ENCODE measurements at regions not wholly inside any gene's neighbourhood (a gene's known extent, or its start where the extent isn't known, plus 50 kb on each side); places are given as distances from the start of the nearest gene placed in this dataset.

DNA sequence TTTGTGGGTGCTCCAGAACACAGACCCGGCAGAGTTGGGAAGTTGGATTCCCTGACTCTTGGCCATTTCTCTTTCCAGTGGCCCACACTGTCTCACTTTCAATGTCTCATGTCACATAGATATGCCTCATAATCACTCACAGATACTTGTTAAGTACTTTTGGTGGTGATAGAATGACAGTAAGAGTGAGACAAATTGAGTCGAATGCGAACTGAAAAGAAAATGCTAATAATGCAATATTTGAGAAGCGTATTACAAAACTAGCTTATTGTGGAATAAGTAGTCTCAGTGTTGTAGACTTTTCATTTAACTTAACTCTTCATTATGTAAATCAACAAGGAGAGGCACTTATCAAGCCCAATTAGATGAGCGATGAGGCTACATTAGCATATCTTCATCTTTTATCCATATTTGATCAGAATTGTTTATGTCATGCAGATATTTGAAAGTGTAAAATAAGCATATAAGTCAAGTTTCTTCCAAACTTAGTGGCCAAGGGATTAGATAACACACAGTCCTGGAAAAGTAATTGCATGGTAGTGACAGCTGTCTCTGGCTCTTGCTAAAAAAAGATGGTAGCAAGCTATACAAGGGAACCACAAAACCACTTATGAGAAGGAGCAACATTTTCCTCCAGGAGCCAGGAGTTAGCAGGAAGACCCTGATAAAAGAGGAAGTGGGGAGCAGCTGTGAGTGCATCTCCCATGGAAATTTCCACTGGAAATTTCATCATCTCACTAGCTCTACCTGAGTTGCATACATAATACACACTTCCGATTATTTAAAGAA is 243.6 kb downstream of the ARRDC4 start:
- DNase-seq = no peak

DNA sequence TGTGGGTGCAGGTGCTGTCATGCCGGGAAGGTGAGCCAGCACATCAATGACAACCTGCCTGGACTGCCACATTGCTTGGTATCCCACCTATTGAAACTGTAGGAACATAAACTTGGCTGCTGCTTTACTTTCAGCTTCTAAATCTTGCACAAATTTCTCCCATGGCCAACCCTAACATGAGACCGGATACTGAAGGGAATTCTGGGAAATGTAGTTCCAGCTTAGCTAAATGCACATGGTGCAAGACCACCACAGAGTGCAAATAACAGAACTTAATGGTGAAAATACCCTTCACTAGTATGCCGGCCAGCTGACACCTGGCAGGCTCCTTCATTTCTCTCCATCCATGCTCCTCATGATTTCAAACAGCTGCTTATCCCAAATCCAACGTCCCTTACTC is 247.4 kb downstream of the ARRDC4 start:
- DNase-seq = no peak

DNA sequence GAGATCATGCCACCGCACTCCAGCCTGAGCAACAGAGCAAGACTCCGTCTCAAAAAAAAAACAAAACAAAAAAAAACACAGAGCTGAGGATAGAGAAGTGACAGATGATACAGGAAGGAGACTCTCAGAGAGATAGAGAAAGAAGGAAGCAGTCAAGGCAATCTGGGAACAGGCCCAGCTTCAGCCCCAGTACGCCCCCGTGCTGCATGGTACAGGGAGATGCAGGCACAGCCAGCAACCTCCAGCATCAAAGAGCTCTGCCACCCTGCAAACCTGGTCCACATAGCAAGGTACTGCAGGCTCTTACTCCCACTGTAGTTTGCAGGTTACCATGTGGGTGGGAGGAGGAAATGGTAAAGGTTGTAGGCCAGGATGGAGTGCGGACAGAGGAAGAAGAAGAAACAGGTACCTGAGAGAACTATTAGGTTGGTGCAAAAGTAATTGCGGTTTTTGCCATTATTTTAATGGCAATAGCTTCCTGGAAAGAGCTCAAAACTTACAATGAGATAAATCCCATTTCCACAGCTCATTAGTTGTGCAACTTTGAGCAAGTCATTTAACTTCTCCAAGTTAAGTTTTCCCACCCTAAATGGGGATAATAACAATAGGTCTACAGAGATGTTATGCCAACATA is 253.0 kb downstream of the ARRDC4 start:
- no peak for DNase-seq

DNA sequence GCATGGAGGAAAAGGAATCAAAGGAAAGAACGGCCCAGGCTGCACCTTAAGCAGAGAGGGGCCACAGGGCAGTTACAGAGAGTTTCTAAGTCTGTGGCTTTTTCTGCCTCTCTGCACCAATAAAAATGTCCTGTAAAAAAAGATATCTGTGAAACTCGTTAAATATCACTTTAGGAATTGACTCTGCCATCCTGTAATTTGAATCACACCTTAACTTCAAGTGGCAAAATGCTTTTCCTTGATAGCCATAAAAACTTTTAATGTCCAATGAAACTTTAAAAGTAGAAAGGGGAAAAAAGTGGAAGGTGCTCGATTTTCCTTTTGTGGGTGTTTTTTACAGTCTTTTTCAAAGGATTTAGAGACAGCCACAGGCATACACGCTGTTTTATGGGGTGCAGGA is 255.7 kb downstream of the ARRDC4 start:
- no peak for DNase-seq

DNA sequence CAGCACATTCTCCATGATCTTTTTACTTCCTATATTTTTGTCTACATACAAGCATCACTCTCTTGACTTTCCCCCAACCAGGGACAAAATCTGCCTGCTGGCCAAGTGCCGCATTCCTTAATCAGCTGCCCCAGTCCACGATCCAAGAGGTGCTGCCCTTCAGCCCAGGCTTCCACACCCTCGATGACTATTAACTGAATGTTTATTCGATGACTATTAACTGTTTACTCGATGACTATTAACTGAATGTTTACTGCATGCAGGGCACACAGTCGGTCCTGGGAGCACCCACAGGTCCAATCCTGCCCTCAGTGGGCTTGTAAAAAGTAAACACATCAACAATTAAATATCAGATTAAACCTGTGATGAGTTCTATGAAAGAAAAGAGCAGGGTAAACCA is 256.9 kb downstream of the ARRDC4 start:
- DNase-seq = no peak

DNA sequence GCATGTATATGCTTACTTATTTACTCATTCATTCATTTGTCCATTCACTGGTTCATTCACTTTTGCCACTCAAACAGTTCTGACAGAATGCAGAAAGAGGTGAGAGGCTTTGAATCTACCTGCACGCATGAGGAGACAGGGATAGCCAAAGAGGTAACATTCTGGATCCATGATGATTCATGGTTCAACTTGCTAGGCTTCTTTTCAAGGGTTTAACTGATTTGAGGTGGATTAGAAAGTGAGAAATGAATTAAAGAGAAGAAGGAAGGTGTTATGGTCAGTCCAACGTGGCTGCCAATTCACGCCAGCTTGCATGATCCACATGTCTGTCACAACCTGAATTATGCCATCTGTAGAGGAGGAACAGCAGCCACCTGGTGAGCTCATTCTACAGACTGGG is 260.6 kb downstream of the ARRDC4 start:
- no peak for DNase-seq

DNA sequence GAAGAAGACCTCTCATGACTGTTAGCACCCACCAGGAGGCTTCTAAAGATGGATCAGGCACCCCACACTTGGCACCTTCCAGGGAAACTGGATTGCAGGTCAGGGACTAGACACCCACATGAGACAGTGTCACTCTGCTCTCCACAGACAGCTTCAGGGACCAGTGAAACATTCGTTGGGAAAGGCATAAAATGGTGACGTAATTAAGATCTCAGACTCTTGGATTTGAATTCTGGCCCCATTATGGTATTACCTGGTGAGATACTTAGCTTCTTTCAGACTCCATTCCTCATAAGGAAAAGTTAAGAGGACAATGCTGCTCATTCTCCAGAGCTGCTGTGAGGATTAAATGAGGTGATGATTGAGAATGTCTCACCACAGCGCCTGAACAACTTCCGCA is 261.1 kb downstream of the ARRDC4 start:
- DNase-seq = no peak

DNA sequence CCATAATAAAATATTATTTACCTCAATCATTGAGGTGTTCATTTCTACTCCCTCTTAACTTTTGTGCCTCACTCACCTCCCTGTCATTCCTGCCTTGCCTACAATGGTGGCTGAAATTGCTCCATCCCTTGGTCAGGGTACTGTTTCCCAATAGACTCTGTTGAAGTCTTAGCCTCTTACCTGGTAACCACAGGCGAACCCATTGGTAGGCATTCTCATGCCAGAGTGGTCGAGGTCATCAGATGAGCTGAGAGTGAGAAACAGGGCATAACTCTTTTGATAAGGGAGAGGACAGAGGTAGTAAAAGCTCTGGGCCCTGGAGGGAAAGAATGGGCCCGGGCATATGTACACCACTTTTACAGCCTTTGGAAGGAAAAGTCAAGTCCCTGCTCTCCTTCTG is 265.6 kb downstream of the ARRDC4 start:
- DNase-seq = no peak

DNA sequence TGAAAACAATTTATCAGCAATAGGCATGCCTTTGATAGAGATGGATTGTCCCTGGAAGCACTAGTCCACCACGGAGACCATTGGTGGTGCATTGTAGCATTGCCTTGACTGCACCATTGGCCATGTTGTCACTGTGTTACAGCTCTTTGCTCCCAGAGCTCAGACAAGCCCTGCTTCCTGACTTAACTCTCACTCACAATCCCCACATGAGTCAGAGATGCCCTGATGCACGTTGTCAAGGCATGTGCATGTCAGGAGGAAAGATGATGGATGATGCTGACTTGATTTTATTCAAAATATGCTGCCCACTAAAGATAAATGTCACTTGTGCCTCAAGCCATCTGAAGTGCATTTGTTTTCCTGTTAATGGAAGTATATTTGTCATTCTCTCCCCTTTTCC is 266.1 kb downstream of the ARRDC4 start:
- DNase-seq = no peak

DNA sequence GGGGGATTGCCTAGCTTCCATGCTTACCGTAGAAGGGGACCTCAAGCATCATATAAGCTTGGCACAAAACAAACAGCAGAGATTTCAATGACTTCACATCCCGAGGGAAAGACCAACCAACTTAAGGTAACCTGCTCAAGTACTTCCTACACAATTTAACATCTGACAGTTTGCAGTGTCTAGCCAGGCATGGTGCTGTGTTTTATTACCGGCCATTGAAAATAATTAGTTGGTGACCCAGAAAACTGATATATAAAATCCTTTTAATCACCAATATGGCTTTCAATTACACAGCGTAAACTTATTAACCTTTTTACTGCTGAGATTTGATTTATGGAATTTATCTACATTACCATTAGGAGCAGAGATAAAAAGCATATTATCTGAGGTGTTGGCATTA is 268.3 kb downstream of the ARRDC4 start:
- DNase-seq = no peak

DNA sequence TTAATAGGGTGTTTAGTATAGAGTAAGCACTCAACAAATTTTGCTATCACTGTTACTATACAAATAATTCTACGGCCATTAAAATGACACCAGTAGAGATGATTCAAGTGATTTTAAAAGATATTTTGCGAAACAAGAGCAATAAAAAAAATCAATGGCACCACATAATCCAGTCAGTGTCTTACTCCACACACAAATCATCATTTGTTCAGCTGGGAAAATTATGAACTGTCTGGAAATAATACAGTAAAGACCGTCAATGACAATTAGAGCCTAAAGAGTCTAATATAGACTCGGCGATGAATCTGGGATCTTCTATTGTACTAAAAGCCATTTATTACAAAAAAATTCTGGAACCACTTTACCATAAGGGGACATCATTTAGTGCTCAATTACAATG is 270.5 kb downstream of the ARRDC4 start:
- DNase-seq = no peak

DNA sequence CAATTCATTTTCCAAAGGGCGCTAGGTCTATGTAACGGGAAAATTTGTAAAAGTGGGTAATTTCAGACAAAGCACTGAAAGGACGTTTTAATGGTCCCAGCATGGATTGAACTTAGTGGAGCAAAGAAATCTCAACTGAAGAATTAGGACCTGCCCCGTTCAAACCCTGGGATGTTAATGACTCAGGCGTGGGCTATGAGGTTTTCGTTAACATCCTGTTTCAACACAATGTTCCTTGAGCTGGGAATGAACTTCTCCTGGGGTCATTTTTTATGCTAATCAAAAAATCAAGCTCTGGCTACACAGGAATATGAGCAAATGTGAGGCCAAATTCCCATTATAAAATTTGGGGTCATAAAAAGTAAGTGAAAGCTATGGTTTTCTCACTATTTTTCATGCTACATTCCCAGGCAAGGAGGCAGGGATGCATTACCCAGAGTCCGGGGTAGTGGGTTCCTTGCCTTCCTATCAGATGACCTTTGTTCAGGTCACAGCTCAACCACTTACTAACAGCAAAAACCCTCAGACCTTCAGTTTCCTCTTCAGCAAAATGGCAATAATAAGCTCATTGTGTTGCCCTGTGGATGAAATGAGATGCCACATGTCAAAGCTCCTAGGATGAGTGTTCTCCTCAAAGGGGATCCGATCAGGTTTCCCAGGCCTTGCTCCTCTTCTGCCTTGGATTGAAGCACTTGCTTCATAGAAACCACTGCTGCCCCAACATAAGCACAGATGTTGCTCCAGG is 271.4 kb downstream of the ARRDC4 start:
- no peak for DNase-seq

DNA sequence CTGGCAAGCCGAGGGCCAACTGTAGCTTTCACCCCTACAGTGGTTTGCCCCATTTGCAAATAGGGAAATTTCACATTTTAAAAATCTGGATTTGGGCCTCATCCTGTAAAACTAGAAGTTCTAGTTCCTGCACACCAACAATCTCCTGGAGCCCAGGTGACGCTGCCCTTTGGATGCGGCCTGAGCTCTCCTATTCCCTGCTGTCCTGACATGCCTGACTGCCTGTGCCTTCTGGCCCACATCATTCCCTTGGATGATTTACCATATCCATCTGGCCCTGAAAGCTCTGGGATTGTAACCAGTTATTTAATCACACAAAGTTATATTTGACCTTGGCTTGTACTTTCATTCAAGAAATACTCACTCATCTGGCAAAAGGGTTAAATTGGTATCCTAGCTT is 272.3 kb downstream of the ARRDC4 start:
- no peak for DNase-seq

DNA sequence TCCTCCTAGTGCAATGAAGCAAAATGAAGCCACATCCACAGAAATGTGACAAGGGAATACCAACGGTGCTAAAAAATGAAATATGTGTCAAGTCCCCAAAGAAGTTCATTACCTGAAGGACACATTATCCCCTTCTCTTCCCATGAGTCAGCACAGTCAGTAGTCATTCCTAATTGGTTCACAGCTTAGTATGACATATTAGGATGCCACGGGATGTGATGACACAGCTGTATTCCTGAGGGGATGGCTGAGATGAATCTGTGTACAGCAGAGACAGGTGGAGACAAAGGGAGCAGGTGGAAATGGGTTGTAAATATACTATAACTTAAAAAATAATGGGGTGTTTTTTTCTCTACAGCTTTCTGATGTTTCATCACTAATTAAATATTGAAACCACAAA is 273.4 kb downstream of the ARRDC4 start:
- no peak for DNase-seq

DNA sequence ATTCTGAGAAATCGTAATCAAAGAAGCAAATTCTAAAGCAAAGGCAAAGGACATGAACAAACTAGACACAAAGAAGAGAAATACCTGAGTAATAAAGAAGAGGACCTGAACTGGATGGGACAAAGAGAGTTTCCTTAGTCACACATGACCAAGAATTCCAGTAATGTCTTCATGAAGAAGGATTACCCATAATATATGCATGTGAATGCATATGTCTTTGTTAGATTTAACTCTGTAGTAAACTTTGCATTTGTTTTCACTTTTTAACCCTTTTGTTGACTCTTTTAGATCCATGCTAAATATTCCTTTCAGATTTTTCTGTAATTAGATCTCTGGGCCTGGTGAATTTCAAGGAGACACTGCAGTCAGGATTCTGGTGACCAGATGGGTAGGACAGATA is 279.8 kb downstream of the ARRDC4 start:
- DNase-seq = no peak

DNA sequence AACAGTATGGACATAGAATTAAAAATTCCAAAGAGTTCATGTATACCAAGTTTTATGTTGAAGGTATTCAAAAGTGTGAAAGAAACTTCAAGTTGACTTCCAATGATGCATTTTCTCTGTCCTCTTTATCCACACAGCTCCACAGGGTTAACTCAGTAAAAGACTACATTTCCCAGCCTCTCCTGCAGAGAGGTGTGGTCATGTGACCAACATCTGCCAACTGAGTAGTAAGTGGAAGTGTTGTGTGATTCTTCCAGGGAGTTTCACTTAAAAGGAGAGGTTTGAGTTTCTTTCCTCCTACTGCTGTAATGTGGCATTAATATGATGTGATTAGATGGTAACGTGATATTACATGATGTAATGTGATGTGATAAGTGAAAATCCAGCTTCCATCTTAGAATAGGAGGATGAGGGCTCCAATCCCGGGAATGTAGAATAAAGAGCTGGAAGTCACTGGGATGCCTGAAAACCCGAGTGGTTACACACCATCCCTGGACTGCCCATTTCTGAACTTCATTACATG is 280.6 kb downstream of the ARRDC4 start:
- DNase-seq = no peak

DNA sequence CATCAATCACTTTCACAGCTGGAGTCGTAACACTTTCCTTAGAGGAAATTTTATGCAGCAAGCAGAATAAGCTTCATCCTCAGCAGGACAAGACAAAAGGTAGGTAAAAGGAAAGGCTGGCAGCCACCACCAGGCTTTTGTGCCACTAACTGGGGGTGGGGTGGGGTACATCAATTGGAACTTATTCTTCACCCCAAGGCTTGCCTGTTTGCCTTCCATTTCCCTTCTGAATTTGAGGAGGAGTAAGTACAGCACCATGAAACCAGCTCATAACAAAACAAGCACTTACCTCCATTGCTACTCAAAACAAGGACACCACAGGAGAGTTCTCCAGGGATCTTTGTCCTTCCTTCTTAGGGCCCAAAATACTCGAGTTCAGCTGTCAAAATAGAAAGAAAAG is 296.8 kb downstream of the ARRDC4 start:
- DNase-seq = no peak

DNA sequence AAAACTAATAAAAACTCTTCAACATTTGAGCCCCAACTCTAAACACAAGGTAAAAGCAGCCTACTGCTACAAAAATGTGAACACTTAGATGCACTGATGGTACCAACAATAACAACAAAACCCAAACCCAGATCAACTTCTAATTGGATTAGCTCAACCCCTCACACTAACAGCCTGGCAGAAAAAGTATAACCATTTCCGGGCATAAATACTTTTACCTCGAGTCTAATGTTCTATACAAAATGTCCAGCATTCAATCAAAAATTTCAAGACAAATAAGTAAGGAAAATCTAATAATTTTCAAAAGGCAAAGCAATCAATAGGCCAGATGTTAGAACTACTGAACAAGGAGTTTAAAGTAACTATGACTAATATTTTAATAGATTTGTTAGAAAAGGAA is 303.3 kb downstream of the ARRDC4 start:
- no peak for DNase-seq

DNA sequence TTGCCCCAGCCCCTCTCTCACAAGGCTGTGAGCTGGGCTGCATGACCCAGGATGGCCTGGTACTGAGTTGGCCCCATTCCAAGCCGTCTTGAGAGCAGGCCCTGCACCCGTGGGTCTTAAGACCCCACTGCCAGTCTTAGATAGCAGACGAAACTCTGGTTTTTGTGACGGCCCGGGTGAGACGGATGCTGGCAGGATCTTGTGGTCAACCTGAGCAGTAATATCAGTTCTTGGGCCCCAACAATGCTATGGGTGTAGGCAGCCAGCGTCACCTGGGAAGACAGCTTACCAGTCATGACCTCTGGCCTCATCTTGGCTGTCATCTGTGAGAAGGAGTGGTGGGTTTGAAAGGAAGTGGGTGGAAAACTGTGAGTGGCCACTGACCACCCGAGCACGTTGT is 305.8 kb downstream of the ARRDC4 start:
- DNase-seq = no peak

DNA sequence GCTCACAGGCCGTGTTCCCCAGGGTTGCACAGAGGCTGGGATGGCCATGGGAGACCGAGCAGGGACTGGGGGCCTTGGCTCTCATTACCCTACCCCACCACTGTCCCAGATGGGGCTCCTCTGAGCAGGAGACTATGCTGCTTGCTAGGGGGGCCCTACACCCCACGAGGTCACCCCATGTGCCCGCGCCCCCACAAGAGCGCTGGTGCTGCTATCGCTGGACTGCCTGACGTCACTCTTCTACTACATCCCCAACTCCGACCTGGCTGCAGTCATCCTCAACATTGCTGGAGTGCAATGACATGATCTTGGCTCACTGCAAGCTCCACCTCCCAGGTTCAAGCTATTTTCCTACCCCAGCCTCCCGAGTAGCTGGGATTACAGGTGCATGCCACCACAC is 307.7 kb downstream of the ARRDC4 start:
- no peak for DNase-seq

DNA sequence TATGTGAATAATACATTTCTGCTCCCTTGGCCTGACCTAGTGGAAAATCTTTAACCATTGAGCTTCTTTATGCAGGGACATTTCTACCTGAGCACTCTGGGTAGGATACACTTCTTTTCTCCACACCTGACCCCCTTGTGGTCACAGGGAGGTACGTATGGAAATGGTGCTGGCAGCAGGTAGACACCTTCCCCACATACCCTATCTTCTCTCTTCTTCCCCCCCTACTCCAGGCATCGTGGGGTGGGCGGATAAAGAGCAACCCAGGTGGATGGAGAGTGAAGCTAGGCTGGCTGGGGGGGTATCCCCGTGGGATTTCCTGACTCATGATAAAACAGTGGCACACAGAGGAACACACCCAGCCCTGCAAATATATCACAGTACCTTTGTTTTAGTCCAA is 312.1 kb downstream of the ARRDC4 start:
- no peak for DNase-seq

DNA sequence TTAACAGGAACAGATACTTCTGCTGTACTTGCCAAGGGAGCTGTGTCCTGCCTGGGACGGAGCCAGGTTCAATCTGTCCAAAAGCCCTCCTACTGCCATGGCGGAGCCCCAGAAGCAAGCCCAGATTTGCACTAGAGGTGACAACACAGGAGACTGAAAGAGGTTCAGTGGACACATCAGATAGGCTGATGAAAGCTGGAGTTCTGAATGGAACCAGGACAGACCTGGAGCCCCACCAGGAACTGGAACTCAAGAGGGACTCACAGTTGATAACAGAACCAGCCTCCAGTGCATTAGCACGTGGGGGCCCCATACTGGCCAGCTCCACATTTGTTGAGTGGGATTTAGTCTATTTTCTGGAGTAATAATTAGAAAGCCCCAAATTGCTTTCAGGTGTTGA is 315.5 kb downstream of the ARRDC4 start:
- no peak for DNase-seq

DNA sequence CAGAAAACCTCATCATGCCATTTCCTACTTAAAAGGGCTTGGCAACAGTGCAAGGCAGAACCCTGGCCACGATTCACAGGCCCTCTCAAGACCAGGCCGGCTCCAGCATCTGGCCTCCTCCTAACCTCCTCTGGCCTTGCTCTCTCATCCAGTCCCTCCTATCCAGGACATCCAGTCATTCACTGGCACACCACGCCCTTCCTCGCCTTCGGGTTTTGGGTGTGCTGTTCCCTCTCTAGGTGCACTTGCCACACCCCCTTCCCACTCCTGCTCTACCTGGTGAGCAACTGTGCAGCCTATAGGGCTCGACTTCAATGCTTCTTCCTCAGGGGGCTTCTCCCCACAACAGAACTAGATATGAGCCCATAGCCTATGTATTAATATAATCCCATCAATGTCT is 317.1 kb downstream of the ARRDC4 start:
- DNase-seq = no peak

Data from activated CD4-positive, CD25-positive, alpha-beta regulatory T cell treated with anti-CD3 and anti-CD28 coated beads, Interleukin-2, amount 50 U/mL, for 72 hours (primary cell).